GM10248 (cell line): ENCODE measurements at regions not wholly inside any gene's neighbourhood (a gene's known extent, or its start where the extent isn't known, plus 50 kb on each side); places are given as distances from the start of the nearest gene placed in this dataset.
A peak's percentile ranks its signal among the peaks of the same experiment; 100 is the strongest.

ENCODE experiments used
- CTCF ChIA-PET: fragments of 300-600 bp; sonication (Branson Sonifier 250); formaldehyde crosslinking; extraction: SDS; loops from one replicate; lab custom pipeline; 2021; ENCODE audit warnings: antibody characterized with exemption; lab: Yijun Ruan, JAX
- POLR2A ChIA-PET: fragments of 350-650 bp; sonication (Branson Sonifier 250); formaldehyde crosslinking; extraction: SDS; loops from one replicate; lab custom pipeline; 2020; ENCODE audit warnings: antibody characterized with exemption; lab: Yijun Ruan, JAX
- DNase-seq: peaks from one replicate; pipeline ENCODE4 v3.0.0; 2012; ENCODE audit errors: extremely low spot score
- CTCF ChIP-seq: IDR thresholded peaks from 2 replicates; pipeline ENCODE4 v1.5.1; 2012; ENCODE audit warnings: mild to moderate bottlenecking, low read depth; ENCODE audit errors: extremely low read depth, missing control alignments, control extremely low read depth

GRCh38 chr12:43038991-43039390 lies 449.4 kb upstream of the PRICKLE1 start:
- ChIA-PET CTCF (interaction anchor here (0.7 to 2.1 kb wide), 3 partner anchors 9 to 163 kb away, joined by 3 to 5 read pairs (median 3); no protein-coding TSS in a partner anchor), POLR2A (no interaction called here)
- TF ChIP-seq CTCF: no peak
- DNase-seq: no peak

- POLR2A ChIA-PET: no interaction called here
- CTCF ChIA-PET: no interaction called here
- no peak for TF ChIP-seq CTCF
- no peak for DNase-seq
Observed at GRCh38 chr12:43029971-43030370, 440.4 kb upstream of the PRICKLE1 start.

GRCh38 chr12:43028826-43029225 lies 439.3 kb upstream of the PRICKLE1 start:
- no peak for DNase-seq
- POLR2A ChIA-PET: no interaction called here
- CTCF ChIA-PET: no interaction called here

GRCh38 chr12:43022838-43023237 lies 433.3 kb upstream of the PRICKLE1 start:
- POLR2A ChIA-PET: no interaction called here
- TF ChIP-seq CTCF: no peak
- CTCF ChIA-PET: no interaction called here

More at GRCh38 chr12:43028826-43029225, 439.3 kb upstream of the PRICKLE1 start:
- no peak for TF ChIP-seq CTCF

GRCh38 chr12:43015090-43015737 lies 425.7 kb upstream of the PRICKLE1 start:
- no peak for DNase-seq
- ChIA-PET CTCF (no interaction called here), POLR2A (no interaction called here)
- TF ChIP-seq CTCF: no peak

More at GRCh38 chr12:43022838-43023237, 433.3 kb upstream of the PRICKLE1 start:
- DNase-seq: no peak

- CTCF ChIA-PET: interaction anchor here (1.1 to 1.6 kb wide), 4 partner anchors 9 to 24 kb away, joined by 3 read pairs; no protein-coding TSS in a partner anchor
- peak; percentile 16 for DNase-seq
- POLR2A ChIA-PET: no interaction called here
- TF ChIP-seq CTCF: no peak
Observed at GRCh38 chr12:43011383-43011926, 421.9 kb upstream of the PRICKLE1 start.

- CTCF ChIA-PET: no interaction called here
- no peak for TF ChIP-seq CTCF
- DNase-seq: no peak
- POLR2A ChIA-PET: no interaction called here
Observed at GRCh38 chr12:43009846-43010240, 420.3 kb upstream of the PRICKLE1 start.
